GM12878 (cell line): ENCODE measurements at regions not wholly inside any gene's neighbourhood (a gene's known extent, or its start where the extent isn't known, plus 50 kb on each side); places are given as distances from the start of the nearest gene placed in this dataset.

Source experiments
- ATAC-seq: fragments of 200-7000 bp; cut with Tn5 transposase; 3 replicates; pipeline ENCODE4 v1.9.1; 2020; ENCODE audit warnings: mild to moderate bottlenecking, moderate library complexity
- BruUV-seq: library from RNA; stranded (reverse); fragments of 400-500 nt; replicated peaks from 2 replicates; lab custom pipeline; 2021; lab: Mats Ljungman, UMichigan
- CTCF ChIA-PET: fragments of 300-600 bp; sonication (Branson Sonifier 250); formaldehyde crosslinking; extraction: SDS; loops from one replicate; lab custom pipeline; 2021; ENCODE audit warnings: inconsistent platforms; lab: Yijun Ruan, JAX
- POLR2A ChIA-PET: fragments of 350-600 bp; formaldehyde crosslinking; extraction: SDS; loops from one replicate; lab custom pipeline; 2021; ENCODE audit warnings: inconsistent platforms; lab: Charles Lee
- RAD21 ChIA-PET: fragments of 300-600 bp; sonication (Branson Sonifier 250); formaldehyde crosslinking; loops from one replicate; lab custom pipeline; 2023; ENCODE audit warnings: antibody characterized with exemption; ENCODE audit not compliant: unreplicated experiment; lab: Charles Lee
- SMC1A ChIA-PET: fragments of 300-600 bp; sonication (Branson Sonifier 250); formaldehyde crosslinking; loops from one replicate; lab custom pipeline; 2023; ENCODE audit not compliant: unreplicated experiment, uncharacterized antibody; lab: Charles Lee
- DNase-seq: peaks from one replicate; pipeline ENCODE4 v3.0.0-alpha.2; 2011; ENCODE audit warnings: low read depth, low spot score
- FAIRE-seq: peaks from 3 replicates; lab custom pipeline; 2011; peaks lifted over from hg19 to GRCh38; lab: Jason Lieb, UNC
- H2AFZ ChIP-seq: 2 replicates; pipeline ENCODE4 v1.6.0; 2011; ENCODE audit warnings: low read depth, low read length, control low read depth; ENCODE audit not compliant: control insufficient read depth
- H3K27ac ChIP-seq: 2 replicates; pipeline ENCODE4 v1.5.1; 2011; ENCODE audit warnings: control low read depth; ENCODE audit not compliant: control insufficient read depth, insufficient read depth
- H3K27me3 ChIP-seq, 2 experiments: replicated peaks in 1 of 2; 2 replicates each; pipeline versions ENCODE4 v1.6.0 to v1.6.1; 2011; ENCODE audit warnings: low read length in 1 of 2; ENCODE audit not compliant: control insufficient read depth in 2 of 2, insufficient read depth in 2 of 2
- H3K36me3 ChIP-seq, 2 experiments: 2 replicates each; pipeline ENCODE4 v1.5.1; 2011; ENCODE audit warnings: low read length in 1 of 2; ENCODE audit not compliant: control insufficient read depth in 2 of 2, insufficient read depth in 2 of 2
- H3K4me1 ChIP-seq: 2 replicates; pipeline ENCODE4 v1.6.1; 2011; ENCODE audit warnings: mild to moderate bottlenecking, low read length, moderate library complexity, mixed read lengths; ENCODE audit not compliant: control insufficient read depth, insufficient read depth
- H3K4me2 ChIP-seq: 2 replicates; pipeline ENCODE4 v1.6.0; 2011; ENCODE audit warnings: control low read depth; ENCODE audit not compliant: control insufficient read depth, insufficient read depth
- H3K4me3 ChIP-seq: fragments of 200-600 bp; sonication (generic); 2 replicates; pipeline ENCODE4 v1.5.1; 2016
- H3K79me2 ChIP-seq: 2 replicates; pipeline ENCODE4 v1.6.0; 2011; ENCODE audit warnings: low read length; ENCODE audit not compliant: control insufficient read depth, insufficient read depth
- H3K9ac ChIP-seq: 2 replicates; pipeline ENCODE4 v1.8.0; 2011; ENCODE audit warnings: low read length, control low read depth, mixed read lengths; ENCODE audit not compliant: control insufficient read depth, insufficient read depth
- H3K9me3 ChIP-seq: replicated peaks from 3 replicates; pipeline ENCODE4 v1.5.1; 2011; ENCODE audit warnings: mild to moderate bottlenecking, low read length; ENCODE audit not compliant: control insufficient read depth, insufficient read depth
- H4K20me1 ChIP-seq: 2 replicates; pipeline ENCODE4 v1.6.0; 2011; ENCODE audit not compliant: control insufficient read depth, insufficient read depth
- ATF7 ChIP-seq: fragments of 450-650 bp; IDR thresholded peaks from 2 replicates; pipeline ENCODE4 v1.6.1; 2016; ENCODE audit warnings: low read depth, mild to moderate bottlenecking
- BACH1 ChIP-seq: fragments of 450-650 bp; IDR thresholded peaks from 2 replicates; pipeline ENCODE4 v1.6.1; 2017; ENCODE audit warnings: mild to moderate bottlenecking, borderline replicate concordance
- BRCA1 ChIP-seq: IDR thresholded peaks from 2 replicates; pipeline ENCODE4 v1.6.1; 2011; ENCODE audit warnings: low read depth, low read length, improper control_type of control experiment
- CHD2 ChIP-seq: IDR thresholded peaks from 2 replicates; pipeline ENCODE4 v1.6.1; 2011; ENCODE audit warnings: low read depth, low read length, improper control_type of control experiment, borderline replicate concordance
- DPF2 ChIP-seq: fragments of 450-650 bp; IDR thresholded peaks from 2 replicates; pipeline ENCODE4 v1.6.1; 2017; ENCODE audit warnings: mild to moderate bottlenecking
- E2F8 ChIP-seq: fragments of 450-650 bp; IDR thresholded peaks from 2 replicates; pipeline ENCODE4 v1.6.1; 2018; ENCODE audit warnings: mild to moderate bottlenecking, low read depth, moderate library complexity; ENCODE audit not compliant: partially characterized antibody
- MYB ChIP-seq: fragments of 150-350 bp; IDR thresholded peaks from 2 replicates; pipeline ENCODE4 v1.6.1; 2014; ENCODE audit warnings: mild to moderate bottlenecking, low read depth, low read length, borderline replicate concordance
- PRDM15 ChIP-seq: fragments of 450-650 bp; formaldehyde crosslinking; IDR thresholded peaks from 2 replicates; pipeline ENCODE4 v1.4.0; 2020; ENCODE audit warnings: mild to moderate bottlenecking, moderate library complexity
- RCOR1 ChIP-seq: conservative IDR thresholded peaks from 2 replicates; pipeline ENCODE4 v1.6.1; 2012; ENCODE audit warnings: low read depth, low read length, improper control_type of control experiment
- TBL1XR1 ChIP-seq: IDR thresholded peaks from 2 replicates; pipeline ENCODE4 v1.6.1; 2012; ENCODE audit warnings: low read depth, low read length, improper control_type of control experiment
- TCF3 ChIP-seq: IDR thresholded peaks from 2 replicates; pipeline ENCODE4 v1.6.1; 2012; ENCODE audit warnings: low read depth, mild to moderate bottlenecking, low read length, borderline replicate concordance; ENCODE audit not compliant: insufficient read depth
- ZZZ3 ChIP-seq: IDR thresholded peaks from 2 replicates; pipeline ENCODE4 v1.6.1; 2011; ENCODE audit warnings: low read depth; ENCODE audit not compliant: control insufficient read depth, insufficient read length
- WGBS: methylation state at CpG from one replicate; pipeline ENCODE4 v1.1.6; 2016; ENCODE audit warnings: low lambda C conversion rate; ENCODE audit not compliant: insufficient replicate concordance, insufficient coverage; ENCODE audit errors: missing lambda C conversion rate; 5-methylcytosine and 5-hydroxymethylcytosine counted together
- in situ Hi-C: fragments of 300-500 bp; cut with MboI; formaldehyde crosslinking; loops from 9 replicates; pipeline ENCODE4 v1.14.3; 2018; ENCODE audit warnings: mixed read lengths
- intact Hi-C: fragments of 100-400 bp; cut with micrococcal nuclease; formaldehyde crosslinking; loops from one replicate; pipeline ENCODE4 v1.14.2; 2022; ENCODE audit not compliant: unreplicated experiment
- TF ChIP-seq, protein P1 (sequence below): fragments of 450-650 bp; IDR thresholded peaks from 2 replicates; pipeline ENCODE4 v1.6.1; 2017; ENCODE audit warnings: mild to moderate bottlenecking

GRCh38 chr6:87907521-87907920 lies 140.1 kb upstream of the SPACA1 start (continued):
- TF ChIP-seq BRCA1 (no peak), RCOR1 (no peak)

GRCh38 chr6:87905101-87905641 lies 142.5 kb upstream of the SPACA1 start:
- Histone ChIP-seq H4K20me1 (no peaks in the 10 kb centered on the region), H3K79me2 (no peaks in the 10 kb centered on the region), H3K36me3 (no peaks in the 10 kb centered on the region), H2AFZ (no peak overlapping the region), H3K27me3 (no peaks in the 10 kb centered on the region), H3K4me3 (peak overlapping the region; percentile 19; the same call in 1 of the 2 replicates), H3K4me2 (peak overlapping the region; percentile 73), H3K27ac (peak overlapping the region; percentile 83), H3K4me1 (peaks cover 55% of the 10 kb centered on the region), H3K9ac (no peak overlapping the region; the same call in 1 of the 2 replicates), H3K9me3 (peaks cover 1% of the 10 kb centered on the region; the same call in 1 of the 3 replicates)
- ChIA-PET SMC1A (interaction anchor here (0.6 to 12.3 kb wide), 19 partner anchors 9 to 965 kb away, joined by 3 to 203 read pairs (median 4); no protein-coding TSS in a partner anchor), RAD21 (interaction anchor here (1.0 to 6.7 kb wide), 12 partner anchors 10 to 148 kb away, joined by 3 to 79 read pairs (median 6); no protein-coding TSS in a partner anchor), CTCF (interaction anchor here (0.7 to 6.7 kb wide), 6 partner anchors 13 to 114 kb away, joined by 3 to 51 read pairs (median 8); no protein-coding TSS in a partner anchor), POLR2A (interaction anchor here (1.0 to 3.9 kb wide), 5 partner anchors 8 to 24 kb away, joined by 3 to 28 read pairs (median 4); no protein-coding TSS in a partner anchor)
- BruUV-seq, result no TSS peak
- ATAC-seq (peak; percentile 86), DNase-seq (peak; percentile 87), FAIRE-seq (peak; percentile 80)
- 0% methylated on average over 2 of the region's 2 CpGs for WGBS
- in situ Hi-C loops, result no loop called here
- intact Hi-C loops, result loop anchor here (1.0 to 5.0 kb wide), 2 partner anchors 73 to 208 kb away; no protein-coding TSS in a partner anchor
- TF ChIP-seq ATF7 (peak; percentile 91), PRDM15 (no peak), TBL1XR1 (peak; percentile 83), BACH1 (peak; percentile 38; the same call in 1 of the 2 replicates), TCF3 (peak; percentile 26; the same call in 1 of the 2 replicates), ZZZ3 (no peak), E2F8 (no peak), DPF2 (peak; percentile 75; the same call in 1 of the 2 replicates), MYB (0 out of 2 replicates have a peak, but pooled peaks have one; percentile 56), CHD2 (peak; percentile 75; the same call in 1 of the 2 replicates)
- TF ChIP-seq, protein P1, sequence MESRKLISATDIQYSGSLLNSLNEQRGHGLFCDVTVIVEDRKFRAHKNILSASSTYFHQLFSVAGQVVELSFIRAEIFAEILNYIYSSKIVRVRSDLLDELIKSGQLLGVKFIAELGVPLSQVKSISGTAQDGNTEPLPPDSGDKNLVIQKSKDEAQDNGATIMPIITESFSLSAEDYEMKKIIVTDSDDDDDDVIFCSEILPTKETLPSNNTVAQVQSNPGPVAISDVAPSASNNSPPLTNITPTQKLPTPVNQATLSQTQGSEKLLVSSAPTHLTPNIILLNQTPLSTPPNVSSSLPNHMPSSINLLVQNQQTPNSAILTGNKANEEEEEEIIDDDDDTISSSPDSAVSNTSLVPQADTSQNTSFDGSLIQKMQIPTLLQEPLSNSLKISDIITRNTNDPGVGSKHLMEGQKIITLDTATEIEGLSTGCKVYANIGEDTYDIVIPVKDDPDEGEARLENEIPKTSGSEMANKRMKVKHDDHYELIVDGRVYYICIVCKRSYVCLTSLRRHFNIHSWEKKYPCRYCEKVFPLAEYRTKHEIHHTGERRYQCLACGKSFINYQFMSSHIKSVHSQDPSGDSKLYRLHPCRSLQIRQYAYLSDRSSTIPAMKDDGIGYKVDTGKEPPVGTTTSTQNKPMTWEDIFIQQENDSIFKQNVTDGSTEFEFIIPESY, result no peak
